ENCODE measurements at regions not wholly inside any gene's neighbourhood (a gene's known extent, or its start where the extent isn't known, plus 50 kb on each side); places are given as distances from the start of the nearest gene placed in this dataset.
"Not testable (repeated sequence)": the region's sequence is repeated elsewhere in the genome, so short reads cannot be mapped to it uniquely, and the experiment has no call there.

DNA sequence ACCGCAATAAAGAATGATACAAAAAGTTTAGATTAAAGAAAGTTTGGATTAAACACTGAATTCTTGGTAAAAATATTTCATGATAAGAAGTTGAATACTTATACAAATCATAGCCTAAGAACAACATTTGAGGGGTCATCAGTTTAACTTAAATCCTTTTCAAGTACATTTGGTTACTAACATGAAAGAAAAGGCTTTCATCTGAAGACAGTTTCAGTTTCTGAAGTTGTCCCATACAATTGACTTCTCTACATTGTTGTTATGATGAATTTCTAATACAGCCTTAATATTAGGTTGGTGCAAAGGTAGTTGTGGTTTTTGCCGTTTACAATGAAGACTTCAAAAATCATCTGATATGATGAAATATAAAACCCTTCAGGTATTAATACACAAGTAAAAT is 317.5 kb upstream of the MAGI2 start:
- DNase-seq = no peak

DNA sequence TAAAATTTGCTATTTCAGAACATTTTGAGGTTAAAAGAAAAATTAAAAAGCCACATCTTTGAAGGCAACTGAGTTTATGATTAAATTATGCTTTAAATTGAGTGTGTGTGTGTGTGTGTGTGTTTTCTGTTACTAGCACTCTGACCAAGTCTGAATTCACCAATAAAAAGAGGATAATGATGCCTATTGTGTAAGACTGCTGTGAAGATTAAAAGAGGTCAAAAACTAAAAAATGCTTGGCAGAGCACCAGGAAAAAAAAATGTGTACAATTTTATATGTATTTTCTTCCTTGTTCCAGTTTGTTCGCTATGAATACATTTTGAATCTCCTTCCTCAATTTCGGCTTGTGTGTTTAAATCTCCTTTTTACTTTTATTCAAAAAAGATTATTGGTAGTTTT is 316.6 kb upstream of the MAGI2 start:
- DNase-seq = no peak

DNA sequence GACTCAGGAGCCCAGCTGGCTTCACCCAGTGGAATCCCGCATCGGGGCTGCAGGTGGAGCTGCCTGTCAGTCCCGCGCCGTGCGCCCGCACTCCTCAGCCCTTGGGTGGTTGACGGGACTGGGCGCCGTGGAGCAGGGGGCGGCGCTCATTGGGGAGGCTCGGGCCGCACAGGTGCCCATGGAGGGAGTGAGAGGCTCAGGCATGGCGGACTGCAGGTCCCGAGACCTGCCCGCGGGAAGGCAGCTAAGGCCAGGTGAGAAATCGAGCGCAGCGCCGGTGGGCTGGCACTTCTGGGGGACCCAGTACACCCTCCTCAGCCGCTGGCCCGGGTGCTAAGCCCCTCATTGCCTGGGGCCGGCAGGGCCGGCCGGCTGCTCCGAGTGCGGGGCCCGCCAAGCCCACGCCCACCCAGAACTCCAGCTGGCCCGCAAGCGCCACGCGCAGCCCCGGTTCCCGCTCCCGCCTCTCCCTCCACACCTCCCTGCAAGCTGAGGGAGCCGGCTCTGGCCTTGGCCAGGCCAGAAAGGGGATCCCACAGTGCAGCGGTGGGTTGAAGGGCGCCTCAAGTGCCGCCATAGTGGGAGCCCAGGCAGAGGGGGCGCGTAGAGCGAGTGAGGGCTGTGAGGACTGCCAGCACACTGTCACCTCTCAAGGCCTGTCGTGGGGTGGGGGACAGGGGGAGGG is 314.6 kb upstream of the MAGI2 start:
- DNase-seq = not testable (repeated sequence)

DNA sequence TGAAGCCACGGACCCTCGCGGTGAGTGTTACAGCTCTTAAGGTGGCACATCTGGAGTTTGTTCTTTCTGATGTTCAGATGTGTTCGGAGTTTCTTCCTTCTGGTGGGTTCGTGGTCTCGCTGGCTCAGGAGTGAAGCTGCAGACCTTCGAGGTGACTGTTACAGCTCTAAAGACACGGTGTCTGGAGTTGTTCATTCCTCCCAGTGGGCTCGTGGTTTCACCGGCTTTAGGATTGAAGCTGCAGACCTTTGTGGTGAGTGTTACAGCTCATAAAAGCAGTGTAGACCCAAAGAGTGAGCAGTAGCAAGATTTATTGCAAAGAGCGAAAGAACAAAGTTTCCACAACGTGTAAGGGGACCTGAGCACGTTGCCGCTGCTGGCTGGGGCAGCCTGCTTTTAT is 313.7 kb upstream of the MAGI2 start:
- DNase-seq = not testable (repeated sequence)

DNA sequence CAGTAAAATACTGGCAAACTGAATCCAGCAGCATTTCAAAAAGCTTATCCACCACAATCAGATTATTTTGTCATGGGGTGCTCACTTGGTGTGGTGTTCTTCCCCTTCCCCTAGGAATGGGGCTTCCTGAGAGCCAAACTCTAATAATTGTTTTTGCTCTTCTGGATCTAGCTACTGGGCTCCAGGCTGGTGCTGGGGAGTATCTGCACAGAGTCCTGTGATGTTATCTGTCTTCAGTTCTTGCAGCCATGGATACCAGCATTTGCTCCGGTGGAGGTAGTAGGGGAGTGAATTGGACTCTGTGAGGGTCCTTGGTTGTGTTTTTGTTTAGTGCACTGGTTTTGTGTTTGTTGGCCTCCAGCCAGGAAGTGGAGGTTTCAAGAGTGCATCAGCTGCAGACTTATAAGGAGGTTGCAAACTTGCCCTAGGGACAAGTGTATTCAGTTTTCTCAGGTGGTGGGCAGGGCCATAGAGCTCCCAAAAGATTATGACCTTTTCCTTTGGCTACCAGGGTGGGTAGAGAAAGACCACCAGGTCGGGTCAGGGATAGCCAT is 308.5 kb upstream of the MAGI2 start:
- DNase-seq = no peak

DNA sequence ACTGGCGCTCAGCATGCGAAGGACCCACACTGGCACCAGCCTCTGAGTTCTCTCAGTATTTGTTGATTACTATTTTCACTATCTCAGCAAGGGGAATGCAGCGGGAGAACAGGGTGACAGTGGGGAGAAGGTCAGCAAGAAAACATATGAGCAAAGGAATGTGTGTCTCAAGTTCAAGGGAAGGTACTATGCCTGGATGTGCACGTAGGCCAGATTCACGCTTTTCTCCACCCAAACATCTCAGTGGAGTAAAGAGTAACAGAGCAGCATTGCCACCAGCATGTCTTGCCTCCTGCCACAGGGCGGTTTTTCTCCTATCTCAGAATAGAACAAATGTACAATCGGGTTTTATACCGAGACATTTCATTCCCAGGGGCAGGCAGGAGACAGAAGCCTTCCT is 297.5 kb upstream of the MAGI2 start:
- not testable (repeated sequence) for DNase-seq

DNA sequence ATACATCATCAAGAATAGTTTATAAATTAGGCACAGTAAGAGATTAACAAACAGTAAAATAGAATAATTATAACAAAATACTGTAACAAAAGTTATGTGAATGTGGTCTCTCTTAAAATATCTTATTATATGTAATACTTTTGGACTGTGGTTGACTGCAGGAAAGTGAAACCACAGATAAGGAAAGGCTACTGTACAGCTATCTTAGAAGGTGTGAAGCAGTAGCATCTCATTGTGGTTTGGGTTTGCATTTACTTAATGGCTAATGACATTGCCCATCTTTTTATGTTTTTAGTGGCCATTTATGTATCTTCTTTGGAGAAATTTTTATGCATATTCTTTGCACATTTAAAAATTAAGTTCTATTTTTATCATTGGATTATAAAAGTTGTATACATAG is 296.4 kb upstream of the MAGI2 start:
- no peak for DNase-seq

DNA sequence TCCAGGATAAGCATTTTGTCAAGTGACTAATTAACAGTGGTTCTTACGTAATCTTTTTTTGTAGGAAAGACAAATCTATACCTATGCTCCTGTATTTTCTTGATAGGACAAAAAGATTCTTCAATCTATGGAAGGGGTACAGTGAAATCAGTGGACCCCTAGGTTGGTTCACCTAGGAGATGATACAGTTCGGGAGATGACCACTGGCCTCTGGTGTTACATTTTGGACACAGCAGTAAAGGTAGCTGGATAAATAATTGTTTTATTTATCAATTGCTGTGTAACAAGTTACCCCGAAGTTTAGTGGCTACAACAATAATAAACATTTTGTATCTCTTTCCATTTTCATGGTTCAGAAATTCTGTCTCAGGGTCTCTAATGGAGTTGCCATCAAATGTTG is 288.2 kb upstream of the MAGI2 start:
- no peak for DNase-seq

DNA sequence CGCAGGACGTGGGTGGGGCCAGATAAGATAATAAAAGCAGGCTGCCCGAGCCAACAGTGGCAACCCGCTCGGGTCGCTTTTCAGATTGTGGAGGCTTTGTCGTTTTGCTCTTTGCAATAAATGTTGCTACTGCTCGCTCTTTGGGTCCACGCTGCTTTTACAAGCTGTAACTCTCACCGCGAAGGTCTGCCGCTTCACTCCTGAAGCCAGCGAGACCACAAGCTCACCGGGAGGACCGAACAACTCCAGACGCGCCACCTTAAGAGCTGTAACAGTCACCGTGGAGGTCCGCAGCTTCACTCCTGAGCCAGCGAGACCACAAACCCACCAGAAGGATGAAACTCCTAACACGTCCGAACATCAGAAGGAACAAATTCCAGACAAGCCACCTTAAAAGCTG is 286.6 kb upstream of the MAGI2 start:
- DNase-seq = no peak

DNA sequence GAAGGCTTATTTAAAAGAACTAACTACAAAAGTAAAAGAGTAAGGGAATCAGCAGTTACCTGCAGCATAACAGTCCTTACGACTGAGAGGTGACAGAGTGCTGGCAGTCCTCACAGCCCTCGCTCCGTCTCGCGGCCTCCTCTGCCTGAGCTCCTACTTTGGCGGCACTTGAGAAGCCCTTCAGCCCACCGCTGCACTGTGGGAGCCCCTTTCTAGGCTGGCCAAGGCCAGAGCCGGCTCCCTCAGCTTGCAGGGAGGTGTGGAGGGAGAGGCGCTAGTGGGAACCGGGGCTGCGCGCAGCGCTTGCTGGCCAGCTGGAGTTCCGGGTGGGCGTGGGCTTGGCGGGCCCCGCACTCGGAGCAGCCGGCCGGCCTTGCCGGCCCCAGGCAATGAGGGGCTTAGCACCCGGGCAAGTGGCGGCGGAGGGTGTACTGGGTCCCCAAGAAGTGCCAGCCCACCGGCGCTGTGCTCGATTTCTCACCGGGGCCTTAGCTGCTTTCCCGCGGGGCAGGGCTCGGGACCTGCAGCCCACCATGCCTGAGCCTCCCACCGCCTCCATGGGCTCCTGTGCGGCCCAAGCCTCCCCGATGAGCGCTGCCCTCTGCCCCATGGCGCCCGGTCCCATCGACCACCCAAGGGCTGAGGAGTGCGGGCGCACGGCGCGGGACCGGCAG is 285.7 kb upstream of the MAGI2 start:
- DNase-seq = not testable (repeated sequence)

DNA sequence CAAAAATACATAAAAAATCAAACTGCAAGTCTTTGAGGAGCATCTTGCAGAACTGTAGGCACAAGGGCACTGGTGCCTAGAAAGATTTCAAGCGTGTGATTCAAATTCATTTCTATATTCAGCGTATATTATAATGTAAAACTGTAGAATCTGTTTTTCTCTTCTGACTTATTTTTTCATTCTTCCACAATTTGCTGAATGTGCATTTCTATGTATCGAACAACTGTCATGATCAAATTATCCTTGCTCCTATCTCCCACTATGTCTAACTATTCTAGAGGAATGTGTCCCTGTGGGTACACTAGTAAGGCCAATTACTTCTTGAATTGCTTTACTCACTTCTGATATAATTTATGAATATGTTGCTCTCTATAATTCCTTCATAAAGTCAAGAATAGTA is 283.0 kb upstream of the MAGI2 start:
- no peak for DNase-seq

DNA sequence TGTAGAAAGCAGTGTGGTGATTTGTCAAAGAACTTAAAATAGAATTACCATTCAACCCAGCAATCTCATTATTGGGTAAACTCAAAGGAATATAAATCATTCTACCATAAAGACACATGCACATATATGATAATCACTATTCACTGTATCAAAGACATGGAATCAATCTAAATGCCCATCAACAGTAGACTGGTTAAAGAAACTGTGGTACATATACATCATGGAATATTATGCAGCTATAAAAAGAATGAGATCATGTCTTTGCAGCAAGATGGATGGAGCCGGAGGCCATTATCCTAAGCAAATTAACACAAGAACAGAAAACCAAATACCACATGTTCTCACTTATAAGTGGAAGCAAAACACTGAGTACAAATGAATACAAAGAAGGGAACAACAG is 281.5 kb upstream of the MAGI2 start:
- no peak for DNase-seq

DNA sequence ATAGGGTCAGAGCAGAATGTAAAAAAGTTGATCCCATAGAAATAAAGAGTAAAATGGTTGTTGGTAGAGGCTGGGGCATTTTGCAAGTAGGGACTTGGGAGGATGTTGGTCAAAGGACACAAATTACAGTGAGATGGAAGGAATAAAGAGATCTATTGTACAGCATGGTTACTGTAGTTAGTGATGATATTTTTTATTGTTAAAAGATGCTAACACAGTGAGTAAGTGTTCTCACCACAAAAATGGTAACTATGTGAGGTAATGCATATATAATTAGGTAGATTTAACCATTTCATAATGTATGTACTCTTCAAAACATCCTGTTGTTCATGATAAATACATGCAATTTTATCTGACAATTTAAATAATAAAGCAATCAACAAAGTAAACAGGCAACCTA is 280.7 kb upstream of the MAGI2 start:
- DNase-seq = no peak

DNA sequence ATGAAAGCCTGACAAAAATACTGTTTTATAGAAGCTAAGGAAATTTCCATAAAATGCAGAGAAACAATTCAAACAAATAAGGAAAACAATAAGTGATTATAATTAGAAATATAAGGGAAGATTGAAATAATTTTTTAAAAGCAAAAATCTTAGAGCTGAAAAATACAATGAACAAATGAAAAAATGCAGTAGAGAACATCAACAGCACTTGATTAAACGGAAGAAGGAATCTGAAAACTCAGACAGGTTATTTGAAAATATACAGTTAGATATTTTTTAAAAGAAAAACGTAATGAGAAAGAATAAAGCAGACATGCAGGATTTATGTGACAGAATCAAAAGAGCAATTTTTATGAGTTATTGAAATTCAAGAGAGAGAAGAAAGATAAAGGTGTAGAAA is 279.1 kb upstream of the MAGI2 start:
- DNase-seq = no peak

DNA sequence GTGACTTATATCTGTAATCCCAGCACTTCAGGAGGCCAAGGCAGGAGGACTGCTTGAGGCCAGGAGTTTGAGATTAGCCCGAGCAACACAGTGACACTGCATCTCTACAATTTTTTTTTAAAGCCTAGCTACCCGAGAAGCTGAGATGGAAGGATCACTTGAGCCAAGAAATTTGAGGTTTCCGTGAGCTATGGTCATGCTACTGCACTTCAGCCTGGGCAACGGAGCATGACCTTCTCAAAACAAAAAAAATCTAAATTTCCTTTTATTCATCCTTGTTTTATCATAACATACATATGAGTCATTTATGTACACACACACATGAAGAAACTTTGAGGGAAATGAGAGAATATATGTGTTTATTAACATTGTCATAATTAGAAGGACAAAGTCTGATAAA is 277.5 kb upstream of the MAGI2 start:
- no peak for DNase-seq

DNA sequence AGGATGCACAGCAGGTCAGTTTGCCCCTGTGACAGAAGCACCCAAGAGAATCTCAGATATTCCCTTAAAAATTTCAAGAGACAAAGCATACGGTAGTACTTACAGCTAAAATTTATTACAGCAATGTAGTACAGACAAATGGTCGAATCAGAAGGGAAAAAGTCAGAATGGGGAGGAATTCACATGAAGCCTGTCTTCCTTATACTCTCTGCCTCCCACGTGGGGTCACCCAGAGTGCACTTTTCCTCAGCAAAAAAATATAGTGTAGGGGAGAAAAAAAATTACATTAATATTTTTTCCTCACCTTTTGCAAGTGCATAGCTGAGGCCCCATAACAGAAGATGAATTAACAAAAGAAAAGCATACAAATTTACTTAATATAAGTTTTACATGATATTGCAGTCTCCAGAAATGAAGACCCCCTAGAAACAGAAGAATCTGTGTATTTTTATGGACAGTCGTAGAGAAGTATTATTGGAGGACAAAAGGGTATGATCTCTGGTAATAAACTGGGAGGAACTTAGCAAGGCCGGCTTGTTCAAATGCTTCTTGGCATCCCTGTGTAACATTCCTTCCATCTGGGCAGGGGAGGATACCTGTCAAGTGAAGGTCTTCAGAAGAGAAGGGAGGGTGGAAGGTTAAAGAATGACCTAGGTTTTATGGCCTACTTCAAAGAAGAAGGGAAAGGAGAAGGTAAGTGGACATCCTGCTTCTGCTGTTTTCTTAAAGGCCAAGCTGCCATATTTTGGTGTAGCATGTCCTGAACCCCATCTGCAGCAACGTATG is 270.6 kb upstream of the MAGI2 start:
- DNase-seq = no peak

DNA sequence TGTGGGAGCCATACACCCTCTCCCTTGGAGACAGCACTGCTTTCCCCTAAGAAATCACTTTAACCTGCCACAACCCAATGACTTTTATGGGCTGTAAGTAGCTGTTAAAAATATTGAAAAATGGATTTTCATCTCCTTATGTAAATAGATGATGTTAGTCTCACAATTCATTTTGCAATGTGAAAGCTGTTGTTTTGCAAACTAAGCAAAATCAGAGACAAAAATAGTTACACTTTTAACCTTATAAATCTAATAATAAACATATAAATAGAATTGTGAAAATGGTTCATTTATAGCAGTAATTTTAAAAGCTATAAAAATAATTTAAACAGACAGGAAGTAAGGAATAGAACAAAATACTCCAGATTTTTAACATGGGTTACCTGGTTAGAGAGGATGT is 268.8 kb upstream of the MAGI2 start:
- no peak for DNase-seq

DNA sequence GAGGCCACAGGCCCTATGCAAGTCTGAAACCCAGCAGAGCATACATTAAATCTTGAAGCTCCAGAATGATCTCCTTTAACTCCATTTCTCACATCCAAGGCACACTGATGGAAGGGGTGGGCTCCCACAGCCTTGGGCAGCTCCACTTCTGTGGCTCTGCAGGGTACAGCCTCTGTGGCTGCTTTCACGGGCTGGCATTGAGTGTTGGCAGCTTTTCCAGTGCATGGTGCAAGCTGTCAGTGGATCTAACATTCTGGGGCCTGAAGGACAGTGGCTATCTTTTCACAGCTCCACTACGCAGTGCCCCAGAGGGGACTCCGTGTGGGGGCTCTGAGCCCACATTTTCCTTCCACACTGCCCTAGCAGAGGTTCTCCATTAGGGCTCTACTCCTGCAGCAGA is 265.7 kb upstream of the MAGI2 start:
- DNase-seq = no peak

DNA sequence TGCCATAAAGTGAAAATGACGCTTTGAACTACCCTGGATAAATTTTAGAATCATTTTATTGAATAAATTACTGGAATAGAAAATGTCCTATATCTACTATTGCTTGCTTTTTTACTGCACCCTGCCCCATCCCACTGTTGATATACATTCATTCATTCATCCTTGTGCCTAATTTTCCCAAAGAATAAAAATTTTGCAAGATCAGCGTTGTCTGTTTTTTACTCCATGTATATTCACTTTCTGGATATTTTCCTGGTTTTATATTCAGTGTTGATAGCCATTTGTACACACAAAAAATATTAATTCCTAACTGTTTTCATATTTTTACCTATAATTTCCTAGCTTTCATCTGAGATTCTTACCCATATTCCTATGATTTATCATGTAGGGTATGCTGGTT is 262.9 kb upstream of the MAGI2 start:
- no peak for DNase-seq

DNA sequence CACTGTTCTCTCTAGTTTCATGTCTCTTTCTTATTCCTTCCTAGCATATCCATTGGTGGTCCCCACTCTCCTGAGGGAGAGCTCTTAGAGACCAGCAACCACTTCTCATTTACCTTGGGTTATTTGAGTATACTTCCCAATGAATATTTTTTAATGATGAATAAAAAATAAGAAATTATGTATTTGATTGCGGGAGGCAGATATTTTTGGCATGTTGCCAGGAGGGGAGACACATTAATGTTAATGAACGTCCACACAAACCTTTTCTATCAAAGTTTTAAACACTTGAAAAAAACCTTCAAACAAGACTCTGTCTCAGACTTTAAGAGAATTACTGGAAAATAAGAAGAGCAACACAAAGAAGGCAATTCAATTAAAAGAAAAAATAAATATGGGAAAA is 260.6 kb upstream of the MAGI2 start:
- DNase-seq = no peak

DNA sequence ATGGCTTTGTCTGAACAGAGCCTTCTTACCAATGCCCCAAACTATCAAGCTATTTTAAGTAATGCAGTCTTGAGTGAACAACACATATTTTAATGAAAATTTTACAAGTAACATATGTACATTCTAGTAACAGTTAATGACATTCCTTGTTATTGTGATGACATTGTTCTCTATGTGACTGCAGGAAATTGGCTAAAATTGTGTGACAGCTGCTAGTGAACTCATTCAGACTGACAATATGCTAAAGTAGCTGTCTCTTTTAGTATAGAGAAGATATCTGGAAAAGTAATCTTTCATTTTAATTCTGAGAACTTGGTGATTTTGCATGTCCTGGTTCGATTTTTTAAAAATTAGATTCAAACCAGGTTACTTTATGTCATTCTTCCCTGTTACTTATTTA is 259.8 kb upstream of the MAGI2 start:
- DNase-seq = no peak

DNA sequence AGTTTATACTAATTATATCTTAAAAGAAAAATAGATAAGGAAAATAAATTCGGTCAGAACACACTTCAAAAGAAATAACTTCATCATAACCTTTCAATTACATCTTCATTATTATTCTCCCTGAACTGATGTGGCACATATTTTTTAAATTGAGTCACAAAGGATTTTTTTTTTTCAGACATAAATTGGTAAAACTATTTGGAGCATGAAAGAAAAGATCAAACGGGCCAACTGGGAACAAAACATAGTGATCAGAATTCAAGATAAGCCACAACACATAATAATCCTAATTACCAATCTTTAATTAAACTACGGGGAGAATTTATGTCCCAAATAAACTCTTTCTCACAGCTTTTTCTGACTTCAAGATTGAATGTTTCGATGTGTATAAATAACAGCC is 258.2 kb upstream of the MAGI2 start:
- DNase-seq = no peak

DNA sequence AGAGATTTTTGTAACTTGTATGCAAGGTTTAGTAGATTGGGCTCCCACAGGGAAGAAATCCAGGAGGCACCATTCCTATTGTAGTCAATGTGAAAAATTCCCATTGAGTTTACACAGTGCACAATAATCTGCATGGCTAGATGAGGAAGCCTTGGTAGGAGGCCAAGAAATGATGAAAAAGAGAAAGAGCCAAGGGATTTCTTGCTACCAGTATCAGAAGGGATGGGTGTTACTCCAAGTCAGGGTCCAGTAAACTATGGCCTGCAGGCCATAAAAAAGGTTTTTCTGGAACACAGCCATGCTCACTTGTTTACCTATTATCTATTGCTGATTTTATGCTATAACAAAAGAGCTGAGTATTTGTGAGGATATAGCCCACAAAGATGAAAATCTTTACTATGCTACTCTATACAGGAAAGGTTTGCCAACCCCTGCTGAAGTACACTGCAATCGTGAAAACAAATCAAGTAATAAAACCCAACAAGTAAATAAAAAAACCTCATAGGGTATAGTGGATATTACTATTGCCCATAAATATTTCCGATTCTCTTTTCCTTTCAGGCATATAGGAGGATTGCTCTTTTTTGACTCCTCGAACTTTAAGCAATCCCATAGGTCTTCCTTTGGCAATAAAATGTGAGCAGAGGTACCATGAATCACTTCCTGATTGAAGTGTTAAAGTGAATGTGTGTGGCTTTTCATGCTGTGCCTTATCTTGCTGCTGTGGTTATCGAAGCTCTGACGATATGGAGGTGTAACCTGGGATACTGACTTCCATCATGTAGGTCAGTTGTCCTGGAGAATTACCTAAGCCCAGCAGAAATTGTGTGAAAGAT is 256.3 kb upstream of the MAGI2 start:
- peak; percentile 58 for DNase-seq

Measured in NCI-H1105 (cell line).